ENCODE measurements at regions not wholly inside any gene's neighbourhood (a gene's known extent, or its start where the extent isn't known, plus 50 kb on each side); places are given as distances from the start of the nearest gene placed in this dataset.

DNA sequence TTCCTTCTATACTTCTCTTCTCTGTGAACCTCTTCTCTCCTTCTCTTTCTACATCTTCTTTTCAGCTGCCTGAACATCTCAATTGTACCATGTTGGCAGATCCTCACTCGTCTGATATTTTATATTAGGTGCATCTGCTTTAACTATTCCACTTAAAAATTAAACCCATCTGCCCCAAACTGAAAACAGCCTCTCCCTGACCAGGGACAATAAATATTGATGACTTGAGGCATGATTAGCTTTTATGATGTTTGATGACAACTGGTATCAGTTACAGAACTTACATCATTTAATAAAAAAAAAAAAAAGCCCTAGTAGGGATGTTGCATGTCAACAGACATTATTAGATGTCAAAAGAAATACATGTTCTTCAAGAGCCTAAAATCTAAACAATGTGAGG, 79.8 kb upstream of the HABP2 start:
- no peak for TF ChIP-seq CEBPB (IDR thresholded peaks at IDR 0.05; ENCODE audit: low read depth)
- TF ChIP-seq, protein P1, sequence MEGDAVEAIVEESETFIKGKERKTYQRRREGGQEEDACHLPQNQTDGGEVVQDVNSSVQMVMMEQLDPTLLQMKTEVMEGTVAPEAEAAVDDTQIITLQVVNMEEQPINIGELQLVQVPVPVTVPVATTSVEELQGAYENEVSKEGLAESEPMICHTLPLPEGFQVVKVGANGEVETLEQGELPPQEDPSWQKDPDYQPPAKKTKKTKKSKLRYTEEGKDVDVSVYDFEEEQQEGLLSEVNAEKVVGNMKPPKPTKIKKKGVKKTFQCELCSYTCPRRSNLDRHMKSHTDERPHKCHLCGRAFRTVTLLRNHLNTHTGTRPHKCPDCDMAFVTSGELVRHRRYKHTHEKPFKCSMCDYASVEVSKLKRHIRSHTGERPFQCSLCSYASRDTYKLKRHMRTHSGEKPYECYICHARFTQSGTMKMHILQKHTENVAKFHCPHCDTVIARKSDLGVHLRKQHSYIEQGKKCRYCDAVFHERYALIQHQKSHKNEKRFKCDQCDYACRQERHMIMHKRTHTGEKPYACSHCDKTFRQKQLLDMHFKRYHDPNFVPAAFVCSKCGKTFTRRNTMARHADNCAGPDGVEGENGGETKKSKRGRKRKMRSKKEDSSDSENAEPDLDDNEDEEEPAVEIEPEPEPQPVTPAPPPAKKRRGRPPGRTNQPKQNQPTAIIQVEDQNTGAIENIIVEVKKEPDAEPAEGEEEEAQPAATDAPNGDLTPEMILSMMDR (IDR thresholded peaks at IDR 0.05 in 2 of 3, conservative IDR thresholded peaks at IDR 0.05 in 1 of 3; ENCODE audit: borderline replicate concordance in 1 of 3, insufficient read depth in 1 of 3, low read depth in 2 of 3, low read length in 2 of 3): no peak
- TF ChIP-seq EZH2 (IDR thresholded peaks at IDR 0.05): no peak
- no peak for TF ChIP-seq ZFX (IDR thresholded peaks at IDR 0.05)
- TF ChIP-seq, protein P2, sequence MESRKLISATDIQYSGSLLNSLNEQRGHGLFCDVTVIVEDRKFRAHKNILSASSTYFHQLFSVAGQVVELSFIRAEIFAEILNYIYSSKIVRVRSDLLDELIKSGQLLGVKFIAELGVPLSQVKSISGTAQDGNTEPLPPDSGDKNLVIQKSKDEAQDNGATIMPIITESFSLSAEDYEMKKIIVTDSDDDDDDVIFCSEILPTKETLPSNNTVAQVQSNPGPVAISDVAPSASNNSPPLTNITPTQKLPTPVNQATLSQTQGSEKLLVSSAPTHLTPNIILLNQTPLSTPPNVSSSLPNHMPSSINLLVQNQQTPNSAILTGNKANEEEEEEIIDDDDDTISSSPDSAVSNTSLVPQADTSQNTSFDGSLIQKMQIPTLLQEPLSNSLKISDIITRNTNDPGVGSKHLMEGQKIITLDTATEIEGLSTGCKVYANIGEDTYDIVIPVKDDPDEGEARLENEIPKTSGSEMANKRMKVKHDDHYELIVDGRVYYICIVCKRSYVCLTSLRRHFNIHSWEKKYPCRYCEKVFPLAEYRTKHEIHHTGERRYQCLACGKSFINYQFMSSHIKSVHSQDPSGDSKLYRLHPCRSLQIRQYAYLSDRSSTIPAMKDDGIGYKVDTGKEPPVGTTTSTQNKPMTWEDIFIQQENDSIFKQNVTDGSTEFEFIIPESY (IDR thresholded peaks at IDR 0.05; ENCODE audit: extremely low read depth, insufficient replicate concordance, low read length): no peak
- TF ChIP-seq, protein P3, sequence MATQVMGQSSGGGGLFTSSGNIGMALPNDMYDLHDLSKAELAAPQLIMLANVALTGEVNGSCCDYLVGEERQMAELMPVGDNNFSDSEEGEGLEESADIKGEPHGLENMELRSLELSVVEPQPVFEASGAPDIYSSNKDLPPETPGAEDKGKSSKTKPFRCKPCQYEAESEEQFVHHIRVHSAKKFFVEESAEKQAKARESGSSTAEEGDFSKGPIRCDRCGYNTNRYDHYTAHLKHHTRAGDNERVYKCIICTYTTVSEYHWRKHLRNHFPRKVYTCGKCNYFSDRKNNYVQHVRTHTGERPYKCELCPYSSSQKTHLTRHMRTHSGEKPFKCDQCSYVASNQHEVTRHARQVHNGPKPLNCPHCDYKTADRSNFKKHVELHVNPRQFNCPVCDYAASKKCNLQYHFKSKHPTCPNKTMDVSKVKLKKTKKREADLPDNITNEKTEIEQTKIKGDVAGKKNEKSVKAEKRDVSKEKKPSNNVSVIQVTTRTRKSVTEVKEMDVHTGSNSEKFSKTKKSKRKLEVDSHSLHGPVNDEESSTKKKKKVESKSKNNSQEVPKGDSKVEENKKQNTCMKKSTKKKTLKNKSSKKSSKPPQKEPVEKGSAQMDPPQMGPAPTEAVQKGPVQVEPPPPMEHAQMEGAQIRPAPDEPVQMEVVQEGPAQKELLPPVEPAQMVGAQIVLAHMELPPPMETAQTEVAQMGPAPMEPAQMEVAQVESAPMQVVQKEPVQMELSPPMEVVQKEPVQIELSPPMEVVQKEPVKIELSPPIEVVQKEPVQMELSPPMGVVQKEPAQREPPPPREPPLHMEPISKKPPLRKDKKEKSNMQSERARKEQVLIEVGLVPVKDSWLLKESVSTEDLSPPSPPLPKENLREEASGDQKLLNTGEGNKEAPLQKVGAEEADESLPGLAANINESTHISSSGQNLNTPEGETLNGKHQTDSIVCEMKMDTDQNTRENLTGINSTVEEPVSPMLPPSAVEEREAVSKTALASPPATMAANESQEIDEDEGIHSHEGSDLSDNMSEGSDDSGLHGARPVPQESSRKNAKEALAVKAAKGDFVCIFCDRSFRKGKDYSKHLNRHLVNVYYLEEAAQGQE (IDR thresholded peaks at IDR 0.05; ENCODE audit: low read depth): no peak
- TF ChIP-seq, protein P4, sequence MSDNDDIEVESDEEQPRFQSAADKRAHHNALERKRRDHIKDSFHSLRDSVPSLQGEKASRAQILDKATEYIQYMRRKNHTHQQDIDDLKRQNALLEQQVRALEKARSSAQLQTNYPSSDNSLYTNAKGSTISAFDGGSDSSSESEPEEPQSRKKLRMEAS (IDR thresholded peaks at IDR 0.05): no peak
- no peak for TF ChIP-seq RAD21 (IDR thresholded peaks at IDR 0.05; ENCODE audit: low read depth)
- TF ChIP-seq ELF1 (IDR thresholded peaks at IDR 0.05; ENCODE audit: borderline replicate concordance, low read depth): no peak
- TF ChIP-seq POLR2AphosphoS5 (IDR thresholded peaks at IDR 0.05; ENCODE audit: low read depth, low read length): no peak
- Histone ChIP-seq H3K27ac (ENCODE audit: low read depth, low read length) (no peak overlapping the region), H3K4me1 (ENCODE audit: control insufficient read depth in 1 of 2, insufficient read depth in 2 of 2, low read length in 2 of 2) (no peaks in the 10 kb centered on the region), H3K4me2 (ENCODE audit: low read length) (no peak overlapping the region), H3K9me3 (ENCODE audit: control insufficient read depth in 1 of 2, insufficient read depth in 1 of 2, low read depth in 1 of 2, low read length in 2 of 2) (no peaks in the 10 kb centered on the region), H3K9ac (ENCODE audit: low read length) (no peak overlapping the region), H3K9me2 (ENCODE audit: insufficient read depth) (no peaks in the 10 kb centered on the region), H3K79me2 (ENCODE audit: insufficient read depth, low read length) (no peaks in the 10 kb centered on the region), H2AFZ (ENCODE audit: low read depth, low read length, poor library complexity, severe bottlenecking) (no peak overlapping the region), H3K4me3 (replicated peaks in 1 of 2; ENCODE audit: low read depth in 1 of 2, low read length in 2 of 2) (no peak overlapping the region), H3K36me3 (ENCODE audit: control insufficient read depth in 1 of 2, insufficient read depth in 2 of 2, low read length in 2 of 2) (no peaks in the 10 kb centered on the region), H3K27me3 (ENCODE audit: insufficient read depth, low read length) (no peaks in the 10 kb centered on the region), H4K20me1 (ENCODE audit: insufficient read depth) (no peaks in the 10 kb centered on the region)
- ChIA-PET POLR2A (no interaction called here), RAD21 (ENCODE audit: low non-redundant PET in 1 of 2, low total read pairs in 2 of 2, uncharacterized antibody in 2 of 2, unreplicated experiment in 2 of 2) (no interaction called here), CTCF (interaction anchor here (0.7 kb wide), 1 partner anchor 633 kb away, joined by 3 read pairs; no protein-coding TSS in a partner anchor)
- intact Hi-C loops (cut with micrococcal nuclease): no loop called here
- ATAC-seq (no peak), DNase-seq (ENCODE audit: low read depth, low spot score) (no peak)
- BruUV-seq (replicated peaks): no TSS peak
